ENCODE measurements at regions not wholly inside any gene's neighbourhood (a gene's known extent, or its start where the extent isn't known, plus 50 kb on each side); places are given as distances from the start of the nearest gene placed in this dataset.
"Not testable (repeated sequence)": the region's sequence is repeated elsewhere in the genome, so short reads cannot be mapped to it uniquely, and the experiment has no call there.

GRCh38 chr1:234962340-234962989 lies 166.2 kb downstream of the TOMM20 start:
- no peak for DNase-seq (ENCODE audit: low read depth in 4 of 4, low spot score in 2 of 4)

- no peak for DNase-seq (ENCODE audit: low read depth in 4 of 4, low spot score in 2 of 4)
Measured at GRCh38 chr1:234961456-234962339, 166.9 kb downstream of the TOMM20 start.

DNA sequence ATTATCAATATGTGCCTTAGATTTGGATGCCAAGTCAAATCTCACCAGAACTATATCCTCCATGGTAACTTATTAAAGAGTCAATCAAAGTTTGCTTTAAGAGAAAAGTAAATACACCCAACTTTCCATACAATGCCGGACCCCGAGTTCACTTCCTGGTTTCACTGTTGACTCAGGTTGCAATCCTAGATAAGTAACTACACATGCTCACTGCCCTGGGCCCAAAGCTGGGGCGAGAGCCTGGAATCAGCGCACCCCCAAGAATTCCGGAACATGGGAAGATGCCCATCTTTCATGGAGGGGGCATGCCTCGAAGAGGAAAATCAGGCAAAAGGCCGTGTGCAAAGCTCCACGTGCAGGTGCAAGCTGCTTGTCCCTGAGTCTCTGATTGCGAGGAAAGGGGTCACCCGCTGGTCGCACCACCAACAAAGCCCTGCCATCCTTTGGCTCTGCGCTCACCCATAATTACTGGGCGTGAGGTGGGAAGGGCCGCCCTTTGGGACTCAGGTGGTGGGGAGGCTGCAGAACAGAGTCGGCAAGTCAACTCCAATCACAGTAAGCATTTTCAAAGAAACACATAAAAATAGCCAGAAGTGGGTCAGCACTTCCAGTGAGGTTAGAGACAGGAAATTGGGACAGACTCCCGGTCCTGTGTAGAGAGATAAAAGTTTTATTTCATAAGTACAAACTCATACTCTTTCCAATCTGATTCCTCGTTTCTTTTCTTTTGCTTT lies 167.7 kb downstream of the TOMM20 start:
- DNase-seq (ENCODE audit: low read depth in 4 of 4, low spot score in 2 of 4) = no peak

GRCh38 chr1:234958706-234959657 lies 169.7 kb downstream of the TOMM20 start:
- DNase-seq (ENCODE audit: low read depth in 4 of 4, low spot score in 2 of 4) = no peak

- DNase-seq (ENCODE audit: low read depth in 4 of 4, low spot score in 2 of 4) = no peak
Measured at GRCh38 chr1:234958066-234958705, 170.5 kb downstream of the TOMM20 start.

DNA sequence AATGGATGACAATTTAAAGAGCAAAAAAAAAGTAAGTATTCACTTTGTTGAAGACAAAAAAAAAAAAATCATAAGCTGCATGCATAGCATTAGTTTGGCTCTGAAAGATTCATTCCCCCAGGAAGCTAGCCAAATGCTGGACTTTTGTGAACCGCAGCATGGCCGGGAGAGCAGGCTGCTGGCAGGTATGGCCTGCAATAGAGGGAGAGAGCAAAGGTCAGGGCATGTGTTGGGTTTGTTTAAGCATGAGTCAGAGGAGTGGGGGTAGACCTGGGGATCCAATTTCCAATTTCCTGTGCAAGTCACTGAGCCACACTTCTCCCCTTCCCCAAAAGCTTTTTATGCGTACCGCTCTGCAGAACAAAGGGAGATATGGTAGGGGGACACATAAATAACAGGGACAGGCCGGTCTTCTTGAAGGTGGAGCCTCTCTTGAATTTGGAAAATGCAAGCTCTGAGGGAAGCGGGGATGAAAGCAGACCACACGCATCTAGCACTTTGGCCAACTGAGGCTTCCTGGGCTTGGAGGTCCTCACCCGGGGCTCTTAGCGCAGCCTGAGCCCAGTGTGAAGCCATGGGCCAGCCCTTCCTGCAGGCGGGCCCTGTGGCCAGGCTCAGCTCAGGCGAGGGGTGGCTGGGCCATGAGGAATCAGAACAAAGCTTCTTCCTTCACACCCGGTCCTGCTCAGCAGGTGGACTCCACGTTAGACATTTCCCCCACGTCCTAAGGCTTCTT lies 171.1 kb downstream of the TOMM20 start:
- DNase-seq (ENCODE audit: low read depth in 4 of 4, low spot score in 2 of 4) = peak; percentile 77 to 89 (median 88)

DNA sequence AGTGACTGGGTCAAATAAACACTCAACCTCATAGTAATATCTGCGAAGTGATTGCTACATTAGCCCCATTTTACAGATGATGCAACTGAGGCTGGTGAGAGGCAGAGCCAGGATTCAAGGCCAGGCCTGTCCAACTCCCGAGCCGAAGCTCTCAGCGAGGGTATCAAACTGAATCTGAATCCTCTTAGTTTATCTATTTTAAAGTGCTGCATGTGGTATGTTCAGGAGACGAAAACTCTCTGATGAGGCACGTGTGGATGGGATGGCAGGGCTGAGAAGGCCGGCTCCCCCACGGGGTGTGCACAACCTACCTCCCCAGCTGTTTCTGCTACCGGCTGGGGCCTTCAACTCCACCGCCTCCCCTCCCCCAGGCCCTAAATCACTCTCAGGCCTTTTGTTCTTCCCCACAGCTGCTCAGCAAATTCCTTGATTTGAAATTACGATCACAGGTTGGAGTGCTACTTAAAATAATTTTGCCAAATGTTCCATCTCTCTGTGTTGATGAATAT lies 171.8 kb downstream of the TOMM20 start:
- no peak for DNase-seq (ENCODE audit: low read depth in 4 of 4, low spot score in 2 of 4)

- DNase-seq (ENCODE audit: low read depth in 4 of 4, low spot score in 2 of 4) = no peak
Measured at GRCh38 chr1:234955107-234955731, 173.4 kb downstream of the TOMM20 start.

- no peak for DNase-seq (ENCODE audit: low read depth in 4 of 4, low spot score in 2 of 4)
Measured at GRCh38 chr1:234954613-234955012, 174.0 kb downstream of the TOMM20 start.

DNA sequence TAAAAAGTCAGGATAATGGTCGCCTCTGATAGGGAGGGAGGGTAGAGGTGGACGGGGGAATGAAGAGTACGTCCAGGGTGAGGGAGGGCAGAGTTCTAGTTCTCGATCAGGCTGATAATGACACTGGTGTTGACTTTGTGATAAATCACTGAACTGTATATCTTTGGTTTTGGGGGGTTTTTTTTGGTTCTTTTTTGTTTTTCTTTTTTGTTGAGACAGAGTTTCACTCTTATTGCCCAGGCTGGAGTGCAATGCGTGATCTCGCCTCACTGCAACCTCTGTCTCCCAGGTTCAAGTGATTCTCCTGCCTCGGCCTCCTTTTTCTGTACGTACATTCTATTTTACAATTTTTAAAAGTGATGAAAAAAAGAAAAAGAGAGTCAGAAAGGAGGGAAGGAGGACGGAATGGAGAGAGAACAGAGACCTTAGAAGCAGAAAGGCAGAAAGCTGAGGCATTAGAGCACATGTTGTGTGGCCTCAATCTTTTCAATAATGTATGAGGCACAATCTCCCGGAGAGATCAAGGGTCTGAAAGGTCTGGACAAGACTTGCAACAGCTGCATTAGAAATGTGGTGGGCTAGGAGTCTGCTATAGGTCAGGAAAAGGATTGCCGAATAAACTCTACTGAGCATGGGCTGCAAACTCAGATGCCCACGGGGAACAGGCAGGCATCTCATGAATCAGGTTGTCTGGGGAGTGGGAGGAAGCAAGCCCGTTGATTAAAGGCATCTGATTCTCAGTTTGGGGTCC lies 174.8 kb downstream of the TOMM20 start:
- DNase-seq (ENCODE audit: low read depth in 4 of 4, low spot score in 2 of 4) = no peak

- no peak for DNase-seq (ENCODE audit: low read depth in 4 of 4, low spot score in 2 of 4)
Measured at GRCh38 chr1:234950598-234950997, 178.0 kb downstream of the TOMM20 start.

- DNase-seq (ENCODE audit: low read depth in 4 of 4, low spot score in 2 of 4) = not testable (repeated sequence)
Measured at GRCh38 chr1:234949528-234949927, 179.1 kb downstream of the TOMM20 start.

DNA sequence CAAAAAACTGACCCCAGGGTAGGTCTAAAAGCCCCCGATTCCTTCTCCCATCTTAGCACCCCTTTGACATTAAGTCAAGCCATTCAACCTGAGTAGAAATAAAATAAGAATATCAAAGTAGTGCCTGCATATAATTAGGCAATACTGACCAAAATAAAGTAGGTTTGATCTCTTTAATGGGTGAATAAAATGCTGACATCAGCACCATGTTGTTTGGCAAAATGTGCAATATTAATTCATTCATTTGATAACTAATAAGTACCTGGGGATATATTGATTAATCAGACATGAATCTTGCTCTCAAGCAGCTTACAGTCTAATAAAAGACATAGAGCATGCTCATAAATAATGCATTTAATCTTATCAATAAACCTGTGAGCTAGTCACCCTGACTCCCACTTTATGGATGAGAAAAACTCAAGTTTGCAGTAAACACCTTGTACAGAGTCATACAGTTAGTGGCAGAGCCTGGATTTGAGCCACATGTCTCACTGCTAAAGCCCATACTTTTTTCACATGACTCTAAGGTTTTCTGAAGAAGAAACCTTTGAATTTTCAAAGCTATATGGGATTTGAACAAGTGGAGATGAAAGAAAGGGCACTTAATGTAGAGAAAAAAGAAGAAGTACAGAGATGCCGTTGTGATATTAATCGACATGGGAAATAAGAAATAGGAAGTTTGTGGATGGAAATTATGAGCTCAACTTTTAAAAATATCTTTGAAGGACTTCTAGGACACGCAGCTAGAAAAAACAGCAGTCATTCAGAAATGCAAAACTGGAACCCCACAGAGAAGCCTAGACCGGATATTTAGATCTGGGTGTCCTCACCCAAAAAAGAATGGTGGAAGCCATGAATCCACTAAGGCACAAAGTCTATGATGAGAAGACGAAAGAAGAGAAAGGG lies 183.9 kb downstream of the TOMM20 start:
- no peak for DNase-seq (ENCODE audit: low read depth in 4 of 4, low spot score in 2 of 4)

DNA sequence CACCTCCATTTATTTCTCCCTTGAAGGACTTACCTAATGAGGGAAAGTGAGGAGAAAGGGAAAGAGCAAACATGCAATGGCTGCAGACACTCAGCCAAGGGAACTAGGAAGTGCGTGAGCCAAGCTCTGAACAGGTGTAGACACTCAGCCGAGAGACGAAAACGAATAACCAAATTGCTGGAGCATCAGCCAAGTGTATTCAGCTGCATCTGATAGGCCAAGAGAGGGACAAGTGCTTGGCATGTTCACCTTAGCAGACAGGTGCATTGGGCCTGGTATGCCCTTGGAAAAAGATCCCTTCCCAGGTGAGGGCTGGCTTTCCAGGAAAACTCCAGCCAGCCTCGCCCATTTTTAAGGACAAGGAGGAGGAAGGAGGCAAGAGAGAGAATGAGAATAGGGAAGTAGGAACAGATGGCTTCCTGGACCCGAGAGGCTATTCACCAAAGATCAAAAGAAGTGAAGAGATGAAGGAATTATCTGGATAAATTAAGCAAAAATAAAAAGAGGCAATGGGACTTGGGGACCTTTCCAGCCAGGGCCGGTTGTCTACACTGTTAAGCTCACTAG lies 184.7 kb downstream of the TOMM20 start:
- DNase-seq (ENCODE audit: low read depth in 4 of 4, low spot score in 2 of 4) = no peak

DNA sequence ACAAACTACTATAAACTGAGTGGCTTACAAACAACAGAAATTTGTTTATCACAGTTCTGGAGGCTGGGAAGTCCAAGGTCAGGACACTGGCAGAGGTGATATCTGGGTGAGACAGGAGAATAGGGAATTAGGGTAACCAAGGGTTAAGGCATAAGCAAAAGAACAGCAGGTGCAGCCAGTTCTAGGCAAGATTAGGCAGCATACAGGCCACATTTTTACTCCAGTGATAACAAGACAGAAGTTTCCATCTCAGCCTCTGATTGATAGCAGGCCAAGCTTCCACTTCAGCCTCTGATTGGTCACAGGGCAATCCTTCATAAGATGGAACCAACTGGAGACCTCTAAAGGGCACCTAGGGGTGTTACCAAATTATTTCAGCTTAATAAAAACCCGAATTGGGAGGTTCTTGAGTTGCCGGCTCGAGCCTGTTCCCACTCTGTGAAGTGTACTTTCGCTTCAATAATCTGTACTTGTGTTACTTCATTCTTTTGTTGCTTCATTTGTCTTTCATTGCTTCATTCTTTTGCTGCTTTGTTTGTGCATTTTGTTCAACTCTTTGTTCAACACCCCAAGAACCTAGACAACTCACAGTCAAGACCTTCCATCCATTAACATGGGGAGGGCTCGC lies 185.6 kb downstream of the TOMM20 start:
- DNase-seq (ENCODE audit: low read depth in 4 of 4, low spot score in 2 of 4) = no peak

GRCh38 chr1:234942012-234942332 lies 186.7 kb downstream of the TOMM20 start:
- no peak for DNase-seq (ENCODE audit: low read depth in 4 of 4, low spot score in 2 of 4)

Data from left renal cortex interstitium (tissue), 4 donors.